ENCODE measurements at regions not wholly inside any gene's neighbourhood (a gene's known extent, or its start where the extent isn't known, plus 50 kb on each side); places are given as distances from the start of the nearest gene placed in this dataset.

- peaks cover 0 to 11% (median 4%) of the 10 kb centered on the region in 8 donors for H3K9me3 ChIP-seq
- no peak for DNase-seq
- 77 to 85% (median 78%) methylated on average over 2 of the region's 2 CpGs for WGBS, 5 donors
- TF ChIP-seq POLR2A (IDR thresholded peaks at IDR 0.05) = no peak
- no peak for TF ChIP-seq CTCF (IDR thresholded peaks at IDR 0.05 in 8 of 11, conservative IDR thresholded peaks at IDR 0.05 in 3 of 11)
- TF ChIP-seq POLR2AphosphoS5 (IDR thresholded peaks at IDR 0.05) = no peak
- H3K36me3 ChIP-seq = no peaks in the 10 kb centered on the region
- no peaks in the 10 kb centered on the region for H3K27me3 ChIP-seq (replicated peaks in 1 of 7)
- intact Hi-C loops (cut with DNase I; ENCODE audit: low total_unique reads) = no loop called here
- H3K27ac ChIP-seq = no peak overlapping the region
- no peak overlapping the region for H3K4me3 ChIP-seq
- H3K4me1 ChIP-seq = no peaks in the 10 kb centered on the region
Measured at GRCh38 chr2:102943251-102943650, 181.4 kb downstream of the TMEM182 start.

GRCh38 chr2:102950371-102950946 lies 188.6 kb downstream of the TMEM182 start:
- Histone ChIP-seq H3K4me3 (no peak overlapping the region), H3K4me1 (no peaks in the 10 kb centered on the region), H3K9me3 (no peaks in the 10 kb centered on the region), H3K36me3 (no peaks in the 10 kb centered on the region), H3K27me3 (replicated peaks in 1 of 7) (no peaks in the 10 kb centered on the region), H3K27ac (no peak overlapping the region)
- DNase-seq = no peak
- intact Hi-C loops (cut with DNase I; ENCODE audit: low total_unique reads) = no loop called here
- TF ChIP-seq POLR2AphosphoS5 (IDR thresholded peaks at IDR 0.05) = no peak
- TF ChIP-seq CTCF (IDR thresholded peaks at IDR 0.05 in 8 of 11, conservative IDR thresholded peaks at IDR 0.05 in 3 of 11) = no peak
- 61 to 77% (median 68%) methylated on average over 3 of the region's 3 CpGs for WGBS, 5 donors

- no peak overlapping the region for H3K4me3 ChIP-seq
- no peaks in the 10 kb centered on the region for H3K9me3 ChIP-seq
- TF ChIP-seq CTCF (IDR thresholded peaks at IDR 0.05 in 8 of 11, conservative IDR thresholded peaks at IDR 0.05 in 3 of 11) = no peak
- TF ChIP-seq POLR2A (IDR thresholded peaks at IDR 0.05) = no peak
- TF ChIP-seq POLR2AphosphoS5 (IDR thresholded peaks at IDR 0.05) = no peak
- H3K36me3 ChIP-seq = no peaks in the 10 kb centered on the region
- DNase-seq = no peak
- H3K27me3 ChIP-seq (replicated peaks in 1 of 7) = no peaks in the 10 kb centered on the region
- intact Hi-C loops (cut with DNase I; ENCODE audit: low total_unique reads) = no loop called here
- no peaks in the 10 kb centered on the region for H3K4me1 ChIP-seq
- H3K27ac ChIP-seq = no peak overlapping the region
- 86 to 95% (median 92%) methylated on average over 3 of the region's 3 CpGs for WGBS, 5 donors
Measured at GRCh38 chr2:102951249-102951648, 189.4 kb downstream of the TMEM182 start.

- 85 to 91% (median 88%) methylated on average over 4 of the region's 4 CpGs for WGBS, 5 donors
- no peak for DNase-seq
- Histone ChIP-seq H3K4me3 (no peak overlapping the region), H3K4me1 (no peaks in the 10 kb centered on the region), H3K27ac (no peak overlapping the region), H3K36me3 (no peaks in the 10 kb centered on the region), H3K27me3 (replicated peaks in 1 of 7) (no peaks in the 10 kb centered on the region), H3K9me3 (no peaks in the 10 kb centered on the region)
- TF ChIP-seq POLR2A (IDR thresholded peaks at IDR 0.05) = no peak
- no peak for TF ChIP-seq POLR2AphosphoS5 (IDR thresholded peaks at IDR 0.05)
- intact Hi-C loops (cut with DNase I; ENCODE audit: low total_unique reads) = no loop called here
Measured at GRCh38 chr2:102967451-102967850, 205.6 kb downstream of the TMEM182 start.

GRCh38 chr2:102968375-102968774 lies 206.5 kb downstream of the TMEM182 start:
- WGBS, 5 donors = 77 to 93% (median 86%) methylated on average over 6 of the region's 6 CpGs
- H3K27ac ChIP-seq = no peak overlapping the region
- no peaks in the 10 kb centered on the region for H3K4me1 ChIP-seq
- H3K4me3 ChIP-seq = no peak overlapping the region
- no peak for TF ChIP-seq CTCF (IDR thresholded peaks at IDR 0.05 in 8 of 11, conservative IDR thresholded peaks at IDR 0.05 in 3 of 11)
- no peak for TF ChIP-seq POLR2A (IDR thresholded peaks at IDR 0.05)
- no peak for TF ChIP-seq POLR2AphosphoS5 (IDR thresholded peaks at IDR 0.05)
- DNase-seq = no peak
- no peaks in the 10 kb centered on the region for H3K36me3 ChIP-seq
- no peaks in the 10 kb centered on the region for H3K9me3 ChIP-seq
- no peaks in the 10 kb centered on the region for H3K27me3 ChIP-seq (replicated peaks in 1 of 7)
- intact Hi-C loops (cut with DNase I; ENCODE audit: low total_unique reads) = no loop called here
